ENCODE measurements at regions not wholly inside any gene's neighbourhood (a gene's known extent, or its start where the extent isn't known, plus 50 kb on each side); places are given as distances from the start of the nearest gene placed in this dataset.

GRCh38 chrX:147342197-147342596, 527.7 kb upstream of the CXorf51A start:
- no peak for DNase-seq
- Histone ChIP-seq H3K36me3 (no peaks in the 10 kb centered on the region), H3K4me1 (ENCODE audit: insufficient read depth) (no peaks in the 10 kb centered on the region), H3K27ac (no peak overlapping the region), H3K9me3 (no peaks in the 10 kb centered on the region), H3K4me3 (no peak overlapping the region), H3K27me3 (no peaks in the 10 kb centered on the region)
- intact Hi-C loops (cut with DNase I), result no loop called here
- TF ChIP-seq EP300 (IDR thresholded peaks at IDR 0.05) (no peak), POLR2A (IDR thresholded peaks at IDR 0.05) (no peak)
- TF ChIP-seq, protein P1, sequence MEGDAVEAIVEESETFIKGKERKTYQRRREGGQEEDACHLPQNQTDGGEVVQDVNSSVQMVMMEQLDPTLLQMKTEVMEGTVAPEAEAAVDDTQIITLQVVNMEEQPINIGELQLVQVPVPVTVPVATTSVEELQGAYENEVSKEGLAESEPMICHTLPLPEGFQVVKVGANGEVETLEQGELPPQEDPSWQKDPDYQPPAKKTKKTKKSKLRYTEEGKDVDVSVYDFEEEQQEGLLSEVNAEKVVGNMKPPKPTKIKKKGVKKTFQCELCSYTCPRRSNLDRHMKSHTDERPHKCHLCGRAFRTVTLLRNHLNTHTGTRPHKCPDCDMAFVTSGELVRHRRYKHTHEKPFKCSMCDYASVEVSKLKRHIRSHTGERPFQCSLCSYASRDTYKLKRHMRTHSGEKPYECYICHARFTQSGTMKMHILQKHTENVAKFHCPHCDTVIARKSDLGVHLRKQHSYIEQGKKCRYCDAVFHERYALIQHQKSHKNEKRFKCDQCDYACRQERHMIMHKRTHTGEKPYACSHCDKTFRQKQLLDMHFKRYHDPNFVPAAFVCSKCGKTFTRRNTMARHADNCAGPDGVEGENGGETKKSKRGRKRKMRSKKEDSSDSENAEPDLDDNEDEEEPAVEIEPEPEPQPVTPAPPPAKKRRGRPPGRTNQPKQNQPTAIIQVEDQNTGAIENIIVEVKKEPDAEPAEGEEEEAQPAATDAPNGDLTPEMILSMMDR (IDR thresholded peaks at IDR 0.05), result no peak

DNA sequence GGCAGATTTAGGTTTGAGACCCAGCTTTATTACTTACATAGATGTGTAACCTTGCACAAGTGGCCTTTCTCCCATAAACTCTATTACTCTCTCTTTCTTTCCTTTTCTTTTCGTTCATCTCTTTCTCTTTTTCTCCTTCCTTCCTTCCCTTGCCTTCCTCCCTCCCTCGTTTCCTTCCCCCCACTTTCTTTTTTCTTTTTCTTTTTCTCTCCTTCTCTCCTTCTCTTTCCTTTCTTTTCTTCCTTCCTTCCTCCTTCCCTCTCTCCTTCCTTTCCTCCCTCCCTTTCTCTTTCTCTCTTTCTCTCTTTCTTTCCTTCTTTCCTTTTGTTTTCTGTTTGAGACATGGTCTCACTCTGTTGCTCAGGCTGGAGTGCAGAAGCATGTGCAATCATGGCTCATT, 526.4 kb upstream of the CXorf51A start:
- H3K27me3 ChIP-seq, result no peaks in the 10 kb centered on the region
- TF ChIP-seq, protein P1 (IDR thresholded peaks at IDR 0.05), result no peak
- TF ChIP-seq POLR2A (IDR thresholded peaks at IDR 0.05) (no peak), EP300 (IDR thresholded peaks at IDR 0.05) (no peak)
- DNase-seq, result no peak
- no peaks in the 10 kb centered on the region for H3K9me3 ChIP-seq
- H3K4me3 ChIP-seq, result no peak overlapping the region
- H3K36me3 ChIP-seq, result no peaks in the 10 kb centered on the region
- WGBS, 3 donors, result 48 to 66% (median 57%) methylated on average over 2 of the region's 2 CpGs
- no peak overlapping the region for H3K27ac ChIP-seq
- H3K4me1 ChIP-seq (ENCODE audit: insufficient read depth), result no peaks in the 10 kb centered on the region
- intact Hi-C loops (cut with DNase I), result no loop called here

DNA sequence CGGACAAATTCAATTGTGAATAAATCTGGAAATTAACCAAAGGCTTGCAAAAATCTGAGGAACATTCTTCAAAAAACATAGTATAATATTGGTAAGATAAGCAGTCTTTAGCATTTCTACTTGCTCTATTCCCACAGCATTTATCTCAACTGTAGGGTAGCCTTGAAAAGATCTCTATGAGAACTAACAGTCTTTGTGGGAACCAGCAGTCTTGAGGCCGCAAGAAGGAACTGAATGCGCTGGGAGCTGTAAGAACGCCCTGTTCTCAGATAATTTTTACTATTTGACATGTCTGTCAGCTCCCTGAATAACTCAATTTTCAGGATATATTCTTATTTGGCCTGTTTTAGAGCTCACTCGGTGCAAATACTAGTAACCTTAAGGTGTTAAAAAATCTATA, 519.3 kb upstream of the CXorf51A start:
- Histone ChIP-seq H3K36me3 (no peaks in the 10 kb centered on the region), H3K4me3 (no peak overlapping the region), H3K27ac (no peak overlapping the region), H3K9me3 (no peaks in the 10 kb centered on the region), H3K27me3 (no peaks in the 10 kb centered on the region), H3K4me1 (ENCODE audit: insufficient read depth) (no peaks in the 10 kb centered on the region)
- no peak for TF ChIP-seq POLR2A (IDR thresholded peaks at IDR 0.05)
- no peak for TF ChIP-seq EP300 (IDR thresholded peaks at IDR 0.05)
- TF ChIP-seq, protein P1 (IDR thresholded peaks at IDR 0.05), result no peak
- 35 to 43% (median 36%) methylated on average over 5 of the region's 5 CpGs for WGBS, 3 donors
- no peak for DNase-seq
- intact Hi-C loops (cut with DNase I), result no loop called here

- no peaks in the 10 kb centered on the region for H3K9me3 ChIP-seq
- TF ChIP-seq POLR2A (IDR thresholded peaks at IDR 0.05), result no peak
- TF ChIP-seq, protein P1 (IDR thresholded peaks at IDR 0.05), result no peak
- DNase-seq, result no peak
- H3K27me3 ChIP-seq, result no peaks in the 10 kb centered on the region
- WGBS, 3 donors, result 80 to 90% (median 83%) methylated on average over 3 of the region's 3 CpGs
- no peaks in the 10 kb centered on the region for H3K36me3 ChIP-seq
- no peak overlapping the region for H3K27ac ChIP-seq
- intact Hi-C loops (cut with DNase I), result no loop called here
- no peak overlapping the region for H3K4me3 ChIP-seq
- H3K4me1 ChIP-seq (ENCODE audit: insufficient read depth), result no peaks in the 10 kb centered on the region
Measured at GRCh38 chrX:147322496-147322895, 508.0 kb upstream of the CXorf51A start.

DNA sequence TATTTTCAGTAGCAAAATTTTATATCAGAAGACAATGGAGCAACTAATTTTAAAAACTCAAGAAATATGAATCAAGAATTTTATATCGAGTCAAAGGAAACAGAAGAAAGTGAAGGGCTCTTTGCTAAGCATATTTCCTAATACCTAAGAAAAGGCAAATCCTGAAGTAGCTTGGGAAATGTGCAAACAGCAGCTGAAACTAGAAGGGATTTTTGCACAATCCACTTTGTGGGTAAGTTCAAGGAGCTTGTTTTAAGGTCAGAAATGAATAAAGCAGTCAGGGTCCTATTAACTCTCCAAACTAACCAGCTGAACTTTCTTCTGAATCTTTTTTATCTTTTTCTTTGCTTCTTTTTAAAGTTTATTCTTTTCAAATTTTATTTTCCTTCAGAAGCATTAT, 500.9 kb upstream of the CXorf51A start:
- no peak overlapping the region for H3K4me3 ChIP-seq
- no peaks in the 10 kb centered on the region for H3K4me1 ChIP-seq (ENCODE audit: insufficient read depth)
- TF ChIP-seq POLR2A (IDR thresholded peaks at IDR 0.05), result no peak
- no peak for TF ChIP-seq EP300 (IDR thresholded peaks at IDR 0.05)
- TF ChIP-seq, protein P1 (IDR thresholded peaks at IDR 0.05), result no peak
- no peaks in the 10 kb centered on the region for H3K9me3 ChIP-seq
- intact Hi-C loops (cut with DNase I), result no loop called here
- DNase-seq, result no peak
- H3K27me3 ChIP-seq, result no peaks in the 10 kb centered on the region
- no peak overlapping the region for H3K27ac ChIP-seq
- H3K36me3 ChIP-seq, result no peaks in the 10 kb centered on the region
- 47 to 60% (median 52%) methylated on average over 1 of the region's 1 CpG for WGBS, 3 donors
